Neural crest cell (in vitro differentiated cells): ENCODE measurements at regions not wholly inside any gene's neighbourhood (a gene's known extent, or its start where the extent isn't known, plus 50 kb on each side); places are given as distances from the start of the nearest gene placed in this dataset.

Experiments used
- DNase-seq: peaks from one replicate; pipeline ENCODE4 v3.0.0; 2021; ENCODE audit warnings: low read depth, mixed read lengths, low spot score
- H3K27ac Mint-ChIP-seq: one replicate; pipeline ENCODE4 v1.8.0; 2021; ENCODE audit warnings: mild to moderate bottlenecking, mixed read lengths; ENCODE audit not compliant: unreplicated experiment
- H3K27me3 Mint-ChIP-seq: 2 replicates; pipeline ENCODE4 v1.8.0; 2021; ENCODE audit warnings: low read depth, mild to moderate bottlenecking, mixed read lengths
- H3K36me3 Mint-ChIP-seq: 2 replicates; pipeline ENCODE4 v1.8.0; 2021; ENCODE audit warnings: low read depth, mild to moderate bottlenecking, mixed read lengths
- H3K4me1 Mint-ChIP-seq: 2 replicates; pipeline ENCODE4 v1.8.0; 2021; ENCODE audit warnings: mixed read lengths
- H3K4me3 Mint-ChIP-seq: one replicate; pipeline ENCODE4 v1.8.0; 2021; ENCODE audit warnings: mild to moderate bottlenecking, mixed read lengths
- H3K9me3 Mint-ChIP-seq: 2 replicates; pipeline ENCODE4 v1.8.0; 2021; ENCODE audit warnings: mixed read lengths
- CTCF ChIP-seq: fragments of 200-600 bp; sonication (generic); conservative IDR thresholded peaks from 2 replicates; pipeline ENCODE4 v1.5.0; 2021; ENCODE audit warnings: antibody characterized with exemption, mild to moderate bottlenecking

GRCh38 chr15:37788767-37789396 lies 145.6 kb upstream of the TMCO5A start:
- no peak for TF ChIP-seq CTCF
- no peaks in the 10 kb centered on the region for H3K36me3 Mint-ChIP-seq
- no peak overlapping the region for H3K27ac Mint-ChIP-seq
- peaks cover under 1% of the 10 kb centered on the region for H3K4me1 Mint-ChIP-seq
- no peaks in the 10 kb centered on the region for H3K9me3 Mint-ChIP-seq
- no peak for DNase-seq
- no peaks in the 10 kb centered on the region for H3K27me3 Mint-ChIP-seq
- H3K4me3 Mint-ChIP-seq = no peak overlapping the region

GRCh38 chr15:37789397-37789786 lies 145.0 kb upstream of the TMCO5A start:
- TF ChIP-seq CTCF = no peak
- no peak for DNase-seq
- no peaks in the 10 kb centered on the region for H3K36me3 Mint-ChIP-seq
- no peaks in the 10 kb centered on the region for H3K9me3 Mint-ChIP-seq
- H3K4me3 Mint-ChIP-seq = no peak overlapping the region
- no peaks in the 10 kb centered on the region for H3K27me3 Mint-ChIP-seq
- no peak overlapping the region for H3K27ac Mint-ChIP-seq
- H3K4me1 Mint-ChIP-seq = no peaks in the 10 kb centered on the region

GRCh38 chr15:37789881-37790280 lies 144.6 kb upstream of the TMCO5A start:
- H3K9me3 Mint-ChIP-seq = no peaks in the 10 kb centered on the region
- no peak overlapping the region for H3K4me3 Mint-ChIP-seq

GRCh38 chr15:37791693-37792092 lies 142.7 kb upstream of the TMCO5A start:
- Mint-ChIP-seq H3K4me1 (peaks cover 9% of the 10 kb centered on the region), H3K27ac (no peak overlapping the region), H3K27me3 (no peaks in the 10 kb centered on the region), H3K9me3 (no peaks in the 10 kb centered on the region), H3K36me3 (no peaks in the 10 kb centered on the region), H3K4me3 (no peak overlapping the region)
- DNase-seq = no peak
- TF ChIP-seq CTCF = no peak

More at GRCh38 chr15:37789881-37790280, 144.6 kb upstream of the TMCO5A start:
- no peak for DNase-seq
- no peak for TF ChIP-seq CTCF
- no peaks in the 10 kb centered on the region for H3K36me3 Mint-ChIP-seq
- no peak overlapping the region for H3K27ac Mint-ChIP-seq
- H3K4me1 Mint-ChIP-seq = no peaks in the 10 kb centered on the region
- H3K27me3 Mint-ChIP-seq = no peaks in the 10 kb centered on the region

- DNase-seq = no peak
- Mint-ChIP-seq H3K36me3 (no peaks in the 10 kb centered on the region), H3K4me1 (peaks cover 9% of the 10 kb centered on the region), H3K27ac (no peak overlapping the region), H3K4me3 (no peak overlapping the region), H3K9me3 (no peaks in the 10 kb centered on the region), H3K27me3 (no peaks in the 10 kb centered on the region)
- TF ChIP-seq CTCF = no peak
Measured at GRCh38 chr15:37792351-37792750, 142.1 kb upstream of the TMCO5A start.
